ENCODE measurements at regions not wholly inside any gene's neighbourhood (a gene's known extent, or its start where the extent isn't known, plus 50 kb on each side); places are given as distances from the start of the nearest gene placed in this dataset.

DNA sequence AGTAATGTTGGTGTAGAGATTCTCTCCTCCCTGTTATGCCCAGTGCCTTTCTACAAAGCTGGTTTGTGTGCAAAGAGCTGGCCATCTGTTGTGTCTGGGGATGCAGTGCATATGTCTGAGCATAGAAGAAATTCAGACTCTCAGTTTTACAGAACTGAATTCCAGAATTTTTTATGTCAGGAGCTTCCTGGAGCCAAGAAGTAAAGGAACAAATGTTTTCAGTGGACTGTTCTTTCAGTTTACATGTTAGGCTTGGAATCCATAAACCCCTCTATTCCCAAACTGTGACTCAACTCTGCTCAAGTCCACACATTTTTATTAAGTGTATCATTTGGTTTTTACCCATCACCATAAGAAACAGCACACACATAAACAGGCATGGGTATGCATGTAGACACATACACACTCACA is 366.0 kb downstream of the BRINP1 start:
- TF ChIP-seq, protein P1, sequence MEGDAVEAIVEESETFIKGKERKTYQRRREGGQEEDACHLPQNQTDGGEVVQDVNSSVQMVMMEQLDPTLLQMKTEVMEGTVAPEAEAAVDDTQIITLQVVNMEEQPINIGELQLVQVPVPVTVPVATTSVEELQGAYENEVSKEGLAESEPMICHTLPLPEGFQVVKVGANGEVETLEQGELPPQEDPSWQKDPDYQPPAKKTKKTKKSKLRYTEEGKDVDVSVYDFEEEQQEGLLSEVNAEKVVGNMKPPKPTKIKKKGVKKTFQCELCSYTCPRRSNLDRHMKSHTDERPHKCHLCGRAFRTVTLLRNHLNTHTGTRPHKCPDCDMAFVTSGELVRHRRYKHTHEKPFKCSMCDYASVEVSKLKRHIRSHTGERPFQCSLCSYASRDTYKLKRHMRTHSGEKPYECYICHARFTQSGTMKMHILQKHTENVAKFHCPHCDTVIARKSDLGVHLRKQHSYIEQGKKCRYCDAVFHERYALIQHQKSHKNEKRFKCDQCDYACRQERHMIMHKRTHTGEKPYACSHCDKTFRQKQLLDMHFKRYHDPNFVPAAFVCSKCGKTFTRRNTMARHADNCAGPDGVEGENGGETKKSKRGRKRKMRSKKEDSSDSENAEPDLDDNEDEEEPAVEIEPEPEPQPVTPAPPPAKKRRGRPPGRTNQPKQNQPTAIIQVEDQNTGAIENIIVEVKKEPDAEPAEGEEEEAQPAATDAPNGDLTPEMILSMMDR (IDR thresholded peaks at IDR 0.05; ENCODE audit: low read length), result no peak
- TF ChIP-seq EZH2 (IDR thresholded peaks at IDR 0.05; ENCODE audit: borderline replicate concordance, low read length), result no peak

Data from OCI-LY1 (cell line).